ENCODE measurements at regions not wholly inside any gene's neighbourhood (a gene's known extent, or its start where the extent isn't known, plus 50 kb on each side); places are given as distances from the start of the nearest gene placed in this dataset.

DNA sequence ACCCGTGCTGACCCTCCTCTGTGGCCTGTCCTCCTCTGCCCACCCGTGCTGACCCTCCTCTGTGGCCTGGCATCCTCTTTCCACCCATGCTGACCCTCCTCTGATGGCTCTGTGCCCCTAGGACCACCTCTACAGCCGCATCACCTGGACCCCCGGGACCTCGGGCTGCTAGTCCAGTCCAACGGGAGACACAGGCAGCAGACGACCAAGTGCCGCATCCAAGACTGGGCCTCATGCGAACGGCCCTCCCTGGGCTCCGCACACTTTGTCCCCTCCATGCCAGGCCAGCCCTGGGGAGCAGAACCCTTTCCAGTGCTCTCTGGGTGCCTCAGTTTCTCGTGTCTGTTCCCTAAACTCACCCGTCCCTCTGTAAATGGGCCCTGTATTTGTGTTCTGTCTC is 107.2 kb upstream of the RNF32 start:
- TF ChIP-seq, protein P1, sequence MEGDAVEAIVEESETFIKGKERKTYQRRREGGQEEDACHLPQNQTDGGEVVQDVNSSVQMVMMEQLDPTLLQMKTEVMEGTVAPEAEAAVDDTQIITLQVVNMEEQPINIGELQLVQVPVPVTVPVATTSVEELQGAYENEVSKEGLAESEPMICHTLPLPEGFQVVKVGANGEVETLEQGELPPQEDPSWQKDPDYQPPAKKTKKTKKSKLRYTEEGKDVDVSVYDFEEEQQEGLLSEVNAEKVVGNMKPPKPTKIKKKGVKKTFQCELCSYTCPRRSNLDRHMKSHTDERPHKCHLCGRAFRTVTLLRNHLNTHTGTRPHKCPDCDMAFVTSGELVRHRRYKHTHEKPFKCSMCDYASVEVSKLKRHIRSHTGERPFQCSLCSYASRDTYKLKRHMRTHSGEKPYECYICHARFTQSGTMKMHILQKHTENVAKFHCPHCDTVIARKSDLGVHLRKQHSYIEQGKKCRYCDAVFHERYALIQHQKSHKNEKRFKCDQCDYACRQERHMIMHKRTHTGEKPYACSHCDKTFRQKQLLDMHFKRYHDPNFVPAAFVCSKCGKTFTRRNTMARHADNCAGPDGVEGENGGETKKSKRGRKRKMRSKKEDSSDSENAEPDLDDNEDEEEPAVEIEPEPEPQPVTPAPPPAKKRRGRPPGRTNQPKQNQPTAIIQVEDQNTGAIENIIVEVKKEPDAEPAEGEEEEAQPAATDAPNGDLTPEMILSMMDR (IDR thresholded peaks at IDR 0.05), result no peak

DNA sequence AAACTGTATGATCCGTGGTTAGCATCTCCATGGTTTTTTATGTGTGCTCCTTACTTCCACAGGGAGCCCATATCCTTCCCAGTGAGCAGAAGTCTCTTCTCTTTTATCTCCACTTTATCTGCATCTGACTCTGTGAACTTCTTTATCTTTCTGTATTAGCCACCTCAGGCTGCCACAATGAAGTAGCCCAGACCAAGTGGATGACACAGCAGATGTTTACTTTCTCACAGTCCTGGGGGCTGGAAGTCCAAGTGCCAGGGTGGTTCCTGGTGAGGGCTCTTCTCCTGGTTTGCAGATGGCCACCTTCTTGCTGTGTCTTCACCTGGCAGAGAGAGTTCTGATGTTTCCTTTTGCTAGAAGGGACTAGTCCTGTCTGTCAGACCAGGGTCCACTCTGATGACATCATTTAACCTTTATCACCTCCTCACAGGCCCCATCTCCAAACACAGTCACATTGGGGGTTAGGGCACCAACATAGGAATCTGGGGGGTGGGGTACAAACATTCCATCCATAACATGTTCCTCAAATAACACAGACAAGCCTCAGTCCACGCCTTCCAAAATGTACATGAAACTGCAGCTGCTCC is 108.5 kb upstream of the RNF32 start:
- TF ChIP-seq, protein P1 (IDR thresholded peaks at IDR 0.05), result no peak

DNA sequence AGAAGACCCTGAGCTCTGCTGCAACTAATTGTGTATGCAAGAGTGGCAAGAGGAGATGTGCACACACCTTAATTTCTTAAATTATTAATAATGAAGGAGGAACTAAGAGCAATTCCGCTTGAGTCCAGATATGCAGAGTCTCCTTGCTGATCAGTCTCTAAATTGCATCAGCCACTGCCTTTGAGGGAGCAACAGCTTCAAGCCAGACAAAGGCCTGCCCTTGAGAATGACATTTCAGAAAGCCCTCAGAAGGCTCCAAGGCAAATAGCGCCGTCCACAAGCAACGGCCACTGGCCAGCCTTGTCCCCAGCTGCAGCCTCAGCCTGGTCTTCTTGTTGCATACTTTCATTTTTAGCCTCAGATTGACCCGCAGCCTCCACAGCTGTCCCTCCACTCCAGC is 110.6 kb upstream of the RNF32 start:
- TF ChIP-seq, protein P1 (IDR thresholded peaks at IDR 0.05), result no peak

- TF ChIP-seq, protein P1 (IDR thresholded peaks at IDR 0.05), result no peak
Measured at GRCh38 chr7:156527458-156527890, 113.1 kb upstream of the RNF32 start.

DNA sequence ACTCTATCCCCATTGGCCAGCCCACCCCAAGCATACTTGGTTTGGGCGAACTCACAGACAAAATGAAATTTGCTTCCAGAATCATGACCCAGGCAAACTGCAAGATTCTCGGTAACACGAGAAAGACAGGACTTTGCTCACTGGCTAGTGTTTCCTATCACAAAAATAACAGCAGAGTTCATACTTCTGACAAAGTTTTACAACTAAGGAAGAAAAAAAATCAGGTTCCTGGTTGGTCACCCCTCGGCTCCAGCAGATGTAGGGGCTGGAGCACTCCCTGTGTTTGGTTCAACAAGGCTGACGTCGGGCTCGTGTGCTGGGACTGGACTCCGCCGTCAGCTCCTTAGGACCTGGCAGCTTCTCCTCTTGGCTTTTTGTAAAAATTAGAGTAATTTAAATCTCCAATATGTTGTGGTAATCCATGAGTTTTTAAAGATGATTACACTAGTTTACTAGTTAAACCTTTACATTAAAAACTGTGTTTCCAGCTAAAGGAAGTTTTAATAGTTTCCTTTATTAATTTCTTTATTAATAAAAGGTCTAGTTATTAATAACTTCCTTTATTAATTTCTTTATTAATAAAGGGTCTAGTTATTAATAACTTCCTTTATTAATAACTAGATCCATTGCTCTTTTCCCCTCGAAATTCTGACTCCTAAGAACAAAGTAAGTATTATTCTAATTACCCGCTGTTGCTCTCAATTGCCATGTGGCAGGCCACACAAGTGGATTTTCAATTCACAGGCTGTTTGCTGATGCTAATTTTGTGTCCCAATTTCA is 115.6 kb upstream of the RNF32 start:
- TF ChIP-seq, protein P1 (IDR thresholded peaks at IDR 0.05), result no peak

DNA sequence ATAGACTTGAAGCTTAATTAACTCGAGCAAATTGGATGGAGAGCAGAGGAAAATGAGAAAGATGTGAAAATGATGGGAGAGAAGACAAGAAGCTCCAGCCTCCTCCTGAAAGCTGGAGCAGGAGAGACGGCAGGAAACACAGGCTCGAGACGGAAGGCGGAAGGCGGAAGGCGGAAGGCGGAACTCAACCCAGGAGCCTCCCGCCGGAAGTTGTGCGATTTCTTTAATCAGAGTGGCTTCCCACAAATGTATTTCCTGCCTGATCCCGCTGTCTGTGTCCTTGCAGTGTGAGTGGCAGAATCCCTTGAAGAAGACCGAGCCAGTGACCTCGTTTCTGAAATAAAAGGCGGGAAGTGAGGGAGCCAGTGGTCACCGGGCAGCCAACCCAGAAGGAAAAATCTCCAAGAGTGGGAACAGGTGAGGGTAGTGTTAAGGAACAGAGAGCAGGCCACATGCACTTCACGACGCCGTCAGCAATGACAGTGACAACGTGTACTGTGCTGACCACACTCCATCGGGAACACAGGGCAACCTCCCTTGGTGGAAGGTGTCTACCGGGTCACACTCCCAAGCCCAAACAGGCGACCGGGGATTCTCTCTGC is 117.0 kb upstream of the RNF32 start:
- TF ChIP-seq, protein P1 (IDR thresholded peaks at IDR 0.05), result no peak

DNA sequence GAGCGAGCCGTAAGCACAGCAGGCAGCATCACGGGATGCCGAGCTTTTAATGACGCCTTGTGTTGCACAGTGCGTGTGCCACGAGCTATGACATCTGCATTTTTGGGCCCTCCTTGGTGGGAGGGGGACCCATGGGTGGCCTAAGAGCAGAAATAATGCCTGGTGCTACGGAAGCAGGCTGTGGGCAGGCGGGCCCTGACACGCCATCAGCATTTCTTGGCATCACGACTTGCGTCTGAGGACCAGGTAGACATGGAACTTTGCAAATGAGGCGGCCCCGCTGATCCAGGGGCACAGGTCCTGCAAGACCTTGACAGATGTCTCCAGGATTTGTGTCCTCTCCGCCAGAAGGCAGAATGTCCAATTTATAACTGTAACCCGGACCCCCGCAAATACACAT is 117.8 kb upstream of the RNF32 start:
- TF ChIP-seq, protein P1 (IDR thresholded peaks at IDR 0.05), result no peak
